B cell (primary cell): ENCODE measurements at regions not wholly inside any gene's neighbourhood (a gene's known extent, or its start where the extent isn't known, plus 50 kb on each side); places are given as distances from the start of the nearest gene placed in this dataset.

ENCODE experiments used
- ATAC-seq: fragments of 200-7000 bp; cut with Tn5 transposase; one replicate; pipeline ENCODE4 v1.10.0; 2021; ENCODE audit warnings: low read depth, mild to moderate bottlenecking, moderate number of reproducible peaks, moderate library complexity
- CTCF ChIA-PET: fragments of 350-600 bp; sonication (Branson Sonifier 250); formaldehyde crosslinking; loops from one replicate; lab custom pipeline; 2021; ENCODE audit warnings: antibody characterized with exemption, inconsistent platforms; lab: Charles Lee
- POLR2A ChIA-PET: fragments of 350-600 bp; sonication (Branson Sonifier 250); formaldehyde crosslinking; loops from one replicate; lab custom pipeline; 2021; ENCODE audit warnings: antibody characterized with exemption; lab: Charles Lee
- DNase-seq: peaks from one replicate; pipeline ENCODE4 v3.0.0; 2013
- H2AFZ ChIP-seq: 2 replicates; pipeline ENCODE4 v1.6.1; 2012; ENCODE audit warnings: mild to moderate bottlenecking, low read depth, low read length; ENCODE audit not compliant: insufficient read depth, poor library complexity, severe bottlenecking
- H3K27ac ChIP-seq, 2 donors: 1 replicate in 1 of 2; 2 replicates in 1 of 2; pipeline ENCODE4 v1.5.1; 2012 to 2013; ENCODE audit warnings: low read length in 2 of 2, mild to moderate bottlenecking in 2 of 2, moderate library complexity in 1 of 2
- H3K27me3 ChIP-seq, 4 experiments: fragments of 200-600 bp in 1 of 4; sonication (generic) in 1 of 4; replicated peaks in 1 of 4; 1 replicate in 2 of 4; 2 replicates in 2 of 4; pipeline versions ENCODE4 v1.6.1 to v1.7.0; 2013 to 2016; ENCODE audit warnings: low read length in 3 of 4, mild to moderate bottlenecking in 2 of 4, mixed read lengths in 1 of 4, moderate library complexity in 1 of 4; ENCODE audit not compliant: insufficient read depth in 4 of 4, control insufficient read depth in 3 of 4; ENCODE audit errors: control extremely low read depth in 1 of 4
- H3K36me3 ChIP-seq, 2 experiments: replicated peaks in 1 of 2; 1 replicate in 1 of 2; 2 replicates in 1 of 2; pipeline versions ENCODE4 v1.6.1 to v1.7.1; 2013; ENCODE audit warnings: low read length in 1 of 2; ENCODE audit not compliant: insufficient read depth in 2 of 2, control insufficient read depth in 1 of 2; ENCODE audit errors: control extremely low read depth in 1 of 2, extremely low read depth in 1 of 2
- H3K4me1 ChIP-seq, 2 donors: fragments of 200-600 bp in 1 of 2; sonication (generic) in 1 of 2; 1 replicate in 1 of 2; 2 replicates in 1 of 2; pipeline versions ENCODE4 v1.5.1 to v1.6.1; 2013 to 2017; ENCODE audit warnings: low read length in 2 of 2; ENCODE audit not compliant: control insufficient read depth in 2 of 2, insufficient read depth in 2 of 2
- H3K4me2 ChIP-seq: replicated peaks from 2 replicates; pipeline ENCODE3; 2012; ENCODE audit warnings: mild to moderate bottlenecking, low read depth, low read length; ENCODE audit not compliant: poor library complexity, severe bottlenecking
- H3K4me3 ChIP-seq, 5 experiments: fragments of 200-600 bp in 1 of 5; sonication (generic) in 1 of 5; 1 replicate in 3 of 5; 2 replicates in 2 of 5; pipeline versions ENCODE4 v1.5.1 to v1.7.0; 2011 to 2016; ENCODE audit warnings: low read length in 4 of 5, mild to moderate bottlenecking in 4 of 5, low read depth in 2 of 5, control low read depth in 1 of 5, moderate library complexity in 1 of 5; ENCODE audit not compliant: insufficient read depth in 1 of 5; ENCODE audit errors: control extremely low read depth in 1 of 5, extremely low read depth in 1 of 5
- H3K79me2 ChIP-seq: fragments of 200-600 bp; sonication (generic); one replicate; pipeline ENCODE4 v1.6.0; 2016; ENCODE audit warnings: low read length; ENCODE audit not compliant: control insufficient read depth, insufficient read depth
- H3K9ac ChIP-seq: fragments of 200-600 bp; sonication (generic); 2 replicates; pipeline ENCODE4 v1.6.1; 2017; ENCODE audit warnings: mild to moderate bottlenecking, low read length, moderate library complexity
- H3K9me3 ChIP-seq, 3 donors: one replicate each; pipeline versions ENCODE4 v1.6.1 to v1.7.1; 2013; ENCODE audit warnings: low read length in 2 of 3; ENCODE audit not compliant: control insufficient read depth in 2 of 3, insufficient read depth in 1 of 3; ENCODE audit errors: control extremely low read depth in 1 of 3
- H4K20me1 ChIP-seq: 2 replicates; pipeline ENCODE4 v1.6.0; 2012; ENCODE audit warnings: mild to moderate bottlenecking, low read length; ENCODE audit not compliant: insufficient read depth, control insufficient read depth, poor library complexity, severe bottlenecking
- H3K27ac Mint-ChIP-seq: one replicate; pipeline ENCODE4 v1.8.0; 2021; ENCODE audit warnings: mixed read lengths
- H3K27me3 Mint-ChIP-seq: one replicate; pipeline ENCODE4 v1.8.0; 2021; ENCODE audit warnings: mixed read lengths
- H3K4me1 Mint-ChIP-seq: one replicate; pipeline ENCODE4 v1.8.0; 2021; ENCODE audit warnings: mixed read lengths
- H3K4me3 Mint-ChIP-seq: one replicate; pipeline ENCODE4 v1.8.0; 2021; ENCODE audit warnings: mixed read lengths
- H3K9me3 Mint-ChIP-seq: one replicate; pipeline ENCODE4 v1.8.0; 2022; ENCODE audit warnings: mixed read lengths; ENCODE audit not compliant: insufficient read depth
- EZH2 ChIP-seq: IDR thresholded peaks from 2 replicates; pipeline ENCODE4 v1.6.1; 2012; ENCODE audit warnings: borderline replicate concordance, low read depth, mild to moderate bottlenecking, moderate library complexity, low read length; ENCODE audit not compliant: insufficient read depth, poor library complexity, severe bottlenecking
- WGBS: methylation state at CpG from one replicate; pipeline ENCODE4 v1.1.5; 2013; ENCODE audit warnings: missing lambda C conversion rate; ENCODE audit not compliant: insufficient coverage; 5-methylcytosine and 5-hydroxymethylcytosine counted together
- intact Hi-C: fragments of 100-400 bp; cut with micrococcal nuclease; formaldehyde crosslinking; loops from one replicate; pipeline ENCODE4 v1.10.0; 2022
- TF ChIP-seq, protein P1 (sequence below): fragments of 200-600 bp; IDR thresholded peaks from one replicate; pipeline ENCODE4 v1.8.0; 2022; ENCODE audit warnings: antibody characterized with exemption, mild to moderate bottlenecking

DNA sequence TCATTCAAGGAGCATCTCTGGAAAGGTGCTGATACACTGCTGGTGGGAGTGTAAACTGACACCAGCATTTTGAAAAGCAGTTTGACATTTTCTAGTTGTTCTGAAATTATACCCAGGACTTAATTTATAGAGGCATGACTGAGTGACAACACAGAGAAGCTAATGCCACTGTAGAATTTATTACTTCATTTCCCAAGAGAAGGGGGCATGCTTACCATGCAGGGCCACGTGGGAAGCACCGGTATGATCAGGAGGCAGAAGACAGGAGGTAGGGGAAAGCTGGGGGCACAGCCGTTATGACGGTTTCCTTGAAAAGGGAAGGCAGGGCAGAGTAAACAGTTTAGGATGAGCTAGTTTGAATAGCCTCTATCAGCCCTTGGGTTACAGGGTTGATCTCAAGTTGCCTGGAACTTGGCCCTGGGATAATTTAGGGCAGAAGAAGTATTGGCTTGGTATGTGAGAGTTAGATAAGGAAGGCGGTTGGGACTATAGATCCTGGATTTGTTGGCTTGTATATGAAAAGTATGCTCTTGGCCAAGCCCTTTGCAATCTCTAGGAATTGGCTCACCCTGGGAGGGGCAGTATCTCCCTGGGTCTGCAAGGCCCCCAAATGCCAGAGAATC lies 305.7 kb downstream of the ENC1 start:
- Histone ChIP-seq H3K27me3 (peaks cover 0 to 7% (median 2%) of the 10 kb centered on the region in 4 experiments), H2AFZ (no peak overlapping the region), H3K4me2 (no peak overlapping the region), H3K9me3 (no peaks in the 10 kb centered on the region), H3K4me1 (no peaks in the 10 kb centered on the region), H3K36me3 (no peaks in the 10 kb centered on the region), H4K20me1 (no peaks in the 10 kb centered on the region), H3K79me2 (no peaks in the 10 kb centered on the region), H3K4me3 (no peak overlapping the region), H3K9ac (no peak overlapping the region), H3K27ac (no peak overlapping the region)
- TF ChIP-seq, protein P1, sequence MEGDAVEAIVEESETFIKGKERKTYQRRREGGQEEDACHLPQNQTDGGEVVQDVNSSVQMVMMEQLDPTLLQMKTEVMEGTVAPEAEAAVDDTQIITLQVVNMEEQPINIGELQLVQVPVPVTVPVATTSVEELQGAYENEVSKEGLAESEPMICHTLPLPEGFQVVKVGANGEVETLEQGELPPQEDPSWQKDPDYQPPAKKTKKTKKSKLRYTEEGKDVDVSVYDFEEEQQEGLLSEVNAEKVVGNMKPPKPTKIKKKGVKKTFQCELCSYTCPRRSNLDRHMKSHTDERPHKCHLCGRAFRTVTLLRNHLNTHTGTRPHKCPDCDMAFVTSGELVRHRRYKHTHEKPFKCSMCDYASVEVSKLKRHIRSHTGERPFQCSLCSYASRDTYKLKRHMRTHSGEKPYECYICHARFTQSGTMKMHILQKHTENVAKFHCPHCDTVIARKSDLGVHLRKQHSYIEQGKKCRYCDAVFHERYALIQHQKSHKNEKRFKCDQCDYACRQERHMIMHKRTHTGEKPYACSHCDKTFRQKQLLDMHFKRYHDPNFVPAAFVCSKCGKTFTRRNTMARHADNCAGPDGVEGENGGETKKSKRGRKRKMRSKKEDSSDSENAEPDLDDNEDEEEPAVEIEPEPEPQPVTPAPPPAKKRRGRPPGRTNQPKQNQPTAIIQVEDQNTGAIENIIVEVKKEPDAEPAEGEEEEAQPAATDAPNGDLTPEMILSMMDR: no peak
- TF ChIP-seq EZH2: no peak
- no peak overlapping the region for H3K4me3 Mint-ChIP-seq
- H3K9me3 Mint-ChIP-seq: no peaks in the 10 kb centered on the region
- DNase-seq (no peak), ATAC-seq (no peak)
- intact Hi-C loops: no loop called here
- H3K4me1 Mint-ChIP-seq: no peaks in the 10 kb centered on the region
- WGBS: 53% methylated on average over 5 of the region's 5 CpGs
- no peak overlapping the region for H3K27ac Mint-ChIP-seq
- peaks cover 39% of the 10 kb centered on the region for H3K27me3 Mint-ChIP-seq
- ChIA-PET CTCF (no interaction called here), POLR2A (no interaction called here)

DNA sequence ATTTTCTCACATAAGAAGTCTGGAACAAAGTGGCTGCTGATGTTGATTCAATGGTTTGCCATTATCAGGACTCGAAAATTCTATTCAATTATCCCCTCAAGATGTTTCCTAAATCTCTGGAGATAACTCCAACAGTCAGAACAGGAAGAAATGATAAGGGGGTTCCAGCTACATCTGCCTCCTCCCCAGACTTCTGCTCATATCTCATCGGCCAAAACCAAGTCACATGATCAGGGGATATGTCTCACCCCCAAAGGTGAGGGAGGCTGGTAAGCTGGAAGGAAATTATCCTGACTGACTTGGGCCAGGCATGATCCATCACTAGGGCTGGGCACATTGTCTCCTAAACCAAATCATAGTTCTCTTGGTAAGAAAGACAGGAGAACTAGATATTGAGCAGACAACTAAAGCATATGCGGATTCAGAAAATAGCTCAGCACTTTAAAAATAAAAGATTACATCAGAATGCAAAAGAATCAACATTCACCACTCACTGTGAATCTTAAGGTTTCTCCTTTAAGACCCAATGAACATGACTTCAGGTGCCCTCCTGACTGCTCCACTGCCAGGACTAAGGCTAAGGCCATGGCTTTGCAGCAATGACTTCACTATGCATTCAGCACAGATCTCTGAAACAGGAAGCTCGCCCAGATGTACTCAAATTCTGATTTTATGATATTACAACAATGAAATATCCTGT lies 306.3 kb downstream of the ENC1 start:
- intact Hi-C loops: no loop called here
- no peak for ATAC-seq
- Histone ChIP-seq H3K4me2 (no peak overlapping the region), H3K4me3 (no peak overlapping the region), H3K9ac (no peak overlapping the region), H3K27ac (no peak overlapping the region), H3K4me1 (no peaks in the 10 kb centered on the region), H3K27me3 (peaks cover 0 to 7% (median 2%) of the 10 kb centered on the region in 4 experiments), H4K20me1 (no peaks in the 10 kb centered on the region), H3K9me3 (no peaks in the 10 kb centered on the region), H2AFZ (no peak overlapping the region), H3K79me2 (no peaks in the 10 kb centered on the region), H3K36me3 (no peaks in the 10 kb centered on the region)
- Mint-ChIP-seq H3K4me1 (no peaks in the 10 kb centered on the region), H3K27ac (no peak overlapping the region), H3K9me3 (no peaks in the 10 kb centered on the region), H3K4me3 (no peak overlapping the region), H3K27me3 (peaks cover 39% of the 10 kb centered on the region)
- no peak for TF ChIP-seq EZH2
- TF ChIP-seq, protein P1: no peak
- no peak for DNase-seq
- ChIA-PET CTCF (no interaction called here), POLR2A (no interaction called here)
- 70% methylated on average over 2 of the region's 4 CpGs for WGBS
